SU-DHL-6 (cell line): ENCODE measurements at regions not wholly inside any gene's neighbourhood (a gene's known extent, or its start where the extent isn't known, plus 50 kb on each side); places are given as distances from the start of the nearest gene placed in this dataset.

Experiments used
- EZH2phosphoT487 ChIP-seq: fragments of 200-600 bp; sonication (generic), shearing (Covaris generic); conservative IDR thresholded peaks from 2 replicates; pipeline ENCODE4 v1.6.1; 2018; ENCODE audit warnings: mild to moderate bottlenecking, antibody characterized with exemption, low read length, moderate library complexity, mixed read lengths
- TF ChIP-seq, protein P1 (sequence below): fragments of 200-600 bp; sonication (generic); IDR thresholded peaks from one replicate; pipeline ENCODE4 v1.5.1; 2017; ENCODE audit warnings: antibody characterized with exemption, mild to moderate bottlenecking, low read length, moderate library complexity; ENCODE audit not compliant: insufficient read depth, poor library complexity, severe bottlenecking

GRCh38 chr5:56705217-56705616 lies 110.1 kb upstream of the MAP3K1 start:
- TF ChIP-seq, protein P1, sequence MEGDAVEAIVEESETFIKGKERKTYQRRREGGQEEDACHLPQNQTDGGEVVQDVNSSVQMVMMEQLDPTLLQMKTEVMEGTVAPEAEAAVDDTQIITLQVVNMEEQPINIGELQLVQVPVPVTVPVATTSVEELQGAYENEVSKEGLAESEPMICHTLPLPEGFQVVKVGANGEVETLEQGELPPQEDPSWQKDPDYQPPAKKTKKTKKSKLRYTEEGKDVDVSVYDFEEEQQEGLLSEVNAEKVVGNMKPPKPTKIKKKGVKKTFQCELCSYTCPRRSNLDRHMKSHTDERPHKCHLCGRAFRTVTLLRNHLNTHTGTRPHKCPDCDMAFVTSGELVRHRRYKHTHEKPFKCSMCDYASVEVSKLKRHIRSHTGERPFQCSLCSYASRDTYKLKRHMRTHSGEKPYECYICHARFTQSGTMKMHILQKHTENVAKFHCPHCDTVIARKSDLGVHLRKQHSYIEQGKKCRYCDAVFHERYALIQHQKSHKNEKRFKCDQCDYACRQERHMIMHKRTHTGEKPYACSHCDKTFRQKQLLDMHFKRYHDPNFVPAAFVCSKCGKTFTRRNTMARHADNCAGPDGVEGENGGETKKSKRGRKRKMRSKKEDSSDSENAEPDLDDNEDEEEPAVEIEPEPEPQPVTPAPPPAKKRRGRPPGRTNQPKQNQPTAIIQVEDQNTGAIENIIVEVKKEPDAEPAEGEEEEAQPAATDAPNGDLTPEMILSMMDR: no peak
- no peak for TF ChIP-seq EZH2phosphoT487
